ENCODE measurements at regions not wholly inside any gene's neighbourhood (a gene's known extent, or its start where the extent isn't known, plus 50 kb on each side); places are given as distances from the start of the nearest gene placed in this dataset.

DNA sequence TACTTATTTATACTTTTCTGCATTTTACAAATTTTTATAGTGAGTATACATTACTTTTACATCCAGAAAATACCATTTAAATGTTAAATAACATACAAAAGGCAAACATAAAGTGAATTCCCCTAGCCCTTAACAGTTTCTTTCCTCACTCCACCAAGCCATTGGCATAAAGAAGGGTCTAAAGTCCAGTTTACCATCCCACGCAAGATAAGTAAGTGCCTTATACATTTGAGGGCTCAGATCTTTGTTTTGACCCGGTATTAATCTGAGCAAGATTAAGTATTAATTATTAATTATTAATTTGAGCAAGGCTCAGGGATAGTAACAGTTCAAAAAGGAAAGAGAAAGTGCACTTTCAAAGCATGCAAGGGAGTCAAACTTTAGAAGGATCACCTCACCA, 182.9 kb downstream of the DICER1 start:
- TF ChIP-seq EP300 (IDR thresholded peaks at IDR 0.05) (no peak), POLR2A (IDR thresholded peaks at IDR 0.05) (no peak), POLR2AphosphoS5 (IDR thresholded peaks at IDR 0.05) (peak in 1 of 3 donors; percentile 41)
- TF ChIP-seq, protein P1, sequence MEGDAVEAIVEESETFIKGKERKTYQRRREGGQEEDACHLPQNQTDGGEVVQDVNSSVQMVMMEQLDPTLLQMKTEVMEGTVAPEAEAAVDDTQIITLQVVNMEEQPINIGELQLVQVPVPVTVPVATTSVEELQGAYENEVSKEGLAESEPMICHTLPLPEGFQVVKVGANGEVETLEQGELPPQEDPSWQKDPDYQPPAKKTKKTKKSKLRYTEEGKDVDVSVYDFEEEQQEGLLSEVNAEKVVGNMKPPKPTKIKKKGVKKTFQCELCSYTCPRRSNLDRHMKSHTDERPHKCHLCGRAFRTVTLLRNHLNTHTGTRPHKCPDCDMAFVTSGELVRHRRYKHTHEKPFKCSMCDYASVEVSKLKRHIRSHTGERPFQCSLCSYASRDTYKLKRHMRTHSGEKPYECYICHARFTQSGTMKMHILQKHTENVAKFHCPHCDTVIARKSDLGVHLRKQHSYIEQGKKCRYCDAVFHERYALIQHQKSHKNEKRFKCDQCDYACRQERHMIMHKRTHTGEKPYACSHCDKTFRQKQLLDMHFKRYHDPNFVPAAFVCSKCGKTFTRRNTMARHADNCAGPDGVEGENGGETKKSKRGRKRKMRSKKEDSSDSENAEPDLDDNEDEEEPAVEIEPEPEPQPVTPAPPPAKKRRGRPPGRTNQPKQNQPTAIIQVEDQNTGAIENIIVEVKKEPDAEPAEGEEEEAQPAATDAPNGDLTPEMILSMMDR (IDR thresholded peaks at IDR 0.05) = no peak
